Skeletal muscle tissue (tissue), 3 donors: ENCODE measurements at regions not wholly inside any gene's neighbourhood (a gene's known extent, or its start where the extent isn't known, plus 50 kb on each side); places are given as distances from the start of the nearest gene placed in this dataset.

Experiments used
- H3K27ac ChIP-seq: one replicate; pipeline ENCODE4 v1.7.0; 2013; ENCODE audit warnings: mild to moderate bottlenecking, low read depth, low read length, inconsistent platforms
- H3K27me3 ChIP-seq, 3 donors: one replicate each; pipeline ENCODE4 v1.7.0; 2013; ENCODE audit warnings: low read length in 3 of 3; ENCODE audit not compliant: control insufficient read depth in 3 of 3, insufficient read depth in 3 of 3
- H3K36me3 ChIP-seq, 3 donors: one replicate each; pipeline ENCODE4 v1.7.0; 2013; ENCODE audit warnings: low read length in 3 of 3; ENCODE audit not compliant: control insufficient read depth in 3 of 3, insufficient read depth in 3 of 3
- H3K4me1 ChIP-seq, 3 donors: one replicate each; pipeline ENCODE4 v1.7.0; 2013; ENCODE audit warnings: low read length in 3 of 3, mild to moderate bottlenecking in 3 of 3; ENCODE audit not compliant: control insufficient read depth in 3 of 3, insufficient read depth in 3 of 3
- H3K4me3 ChIP-seq, 3 donors: one replicate each; pipeline ENCODE4 v1.7.0; 2013; ENCODE audit warnings: low read length in 3 of 3
- H3K9ac ChIP-seq, 3 donors: one replicate each; pipeline ENCODE4 v1.7.0; 2013; ENCODE audit warnings: low read length in 3 of 3, mild to moderate bottlenecking in 3 of 3, moderate library complexity in 2 of 3, low read depth in 1 of 3
- H3K9me3 ChIP-seq, 3 donors: one replicate each; pipeline ENCODE4 v1.7.0; 2013; ENCODE audit warnings: low read length in 3 of 3; ENCODE audit not compliant: control insufficient read depth in 3 of 3
- donor health status: Osteomylitis.

DNA sequence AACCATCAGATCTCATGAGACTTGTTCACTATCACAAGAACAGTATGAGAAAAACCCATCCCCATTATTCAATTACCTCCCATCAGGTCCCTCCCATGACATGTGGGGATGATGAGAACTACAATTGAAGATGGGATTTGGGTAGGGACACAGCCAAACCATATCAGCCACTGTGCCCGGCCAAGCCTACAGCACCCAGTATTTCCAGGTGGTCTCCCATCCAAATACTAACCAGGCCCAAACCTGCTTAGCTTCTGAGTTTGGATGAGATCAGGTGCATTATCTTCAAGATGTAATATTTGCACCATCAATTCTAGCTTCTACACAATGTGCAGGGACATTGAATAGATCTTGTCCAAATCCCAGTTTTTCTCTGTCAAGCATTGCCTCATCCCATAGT, 196.9 kb downstream of the BAMBI start:
- Histone ChIP-seq H3K9ac (no peak overlapping the region), H3K36me3 (no peaks in the 10 kb centered on the region), H3K27me3 (no peaks in the 10 kb centered on the region), H3K27ac (no peak overlapping the region), H3K4me1 (no peaks in the 10 kb centered on the region), H3K9me3 (no peaks in the 10 kb centered on the region), H3K4me3 (no peak overlapping the region)

DNA sequence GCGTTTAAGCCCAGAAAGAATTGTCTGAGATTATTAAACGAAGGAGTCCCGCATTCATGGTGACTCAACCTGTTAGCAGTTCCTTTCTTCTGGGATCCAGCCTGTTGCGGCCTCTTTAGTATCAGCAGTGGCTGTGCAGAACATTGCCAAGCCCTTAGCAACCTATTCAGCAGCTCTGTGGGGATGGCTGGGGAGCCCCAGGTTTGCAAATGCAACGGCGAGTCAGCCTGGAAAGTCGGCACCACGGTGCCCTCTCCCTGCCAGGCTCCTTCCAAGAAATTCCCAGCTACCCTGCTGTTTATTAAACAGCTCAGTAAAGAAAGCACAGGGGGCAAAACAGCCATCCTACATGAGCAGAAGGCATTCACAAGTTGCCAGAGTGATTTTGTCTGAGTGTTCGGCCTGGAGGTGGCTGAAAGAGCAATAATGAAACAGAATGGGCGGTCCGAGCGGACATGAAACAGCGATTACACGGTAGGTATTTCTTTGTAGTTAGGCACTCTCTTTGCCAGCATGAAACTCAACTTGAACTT, 198.3 kb downstream of the BAMBI start:
- no peaks in the 10 kb centered on the region for H3K27me3 ChIP-seq
- H3K9ac ChIP-seq: no peak overlapping the region
- H3K36me3 ChIP-seq: no peaks in the 10 kb centered on the region
- no peaks in the 10 kb centered on the region for H3K9me3 ChIP-seq
- H3K4me3 ChIP-seq: no peak overlapping the region
- H3K27ac ChIP-seq: no peak overlapping the region
- peaks cover 5 to 9% (median 8%) of the 10 kb centered on the region in 3 donors for H3K4me1 ChIP-seq

DNA sequence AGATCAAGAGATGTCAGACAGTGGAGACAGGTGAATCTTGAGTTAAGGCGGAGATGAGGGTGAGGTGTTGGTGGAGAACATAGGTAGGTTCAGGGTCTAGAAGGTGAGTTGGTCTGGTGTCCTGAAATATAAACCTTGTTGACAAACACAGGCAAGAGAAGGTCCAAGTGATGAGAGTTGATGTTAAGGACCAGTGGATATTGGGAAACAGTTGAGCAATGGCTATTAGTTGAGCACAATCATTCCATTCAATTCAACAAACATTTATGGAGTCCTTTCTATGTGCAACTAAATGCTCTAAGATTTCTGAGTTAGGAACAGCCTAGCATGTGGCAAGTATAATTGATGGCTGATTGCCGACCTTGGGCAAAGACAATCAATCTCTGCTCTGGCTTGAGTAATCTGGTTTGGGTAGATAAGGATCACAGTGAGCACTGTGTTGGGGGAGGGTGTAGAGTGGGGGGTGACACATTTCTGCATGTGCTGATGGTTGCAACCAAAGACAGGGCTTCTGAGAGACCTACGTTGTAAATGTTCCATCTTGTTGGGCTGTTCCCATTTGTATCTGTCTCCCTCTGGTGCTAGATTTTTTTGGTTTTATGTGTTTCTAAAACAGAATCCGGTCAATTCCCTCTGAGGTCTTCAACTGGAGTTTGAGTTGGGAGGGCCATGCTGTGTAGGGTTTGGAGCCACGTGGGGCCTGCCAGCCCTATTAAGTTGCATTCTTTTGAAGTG, 201.1 kb downstream of the BAMBI start:
- no peaks in the 10 kb centered on the region for H3K36me3 ChIP-seq
- H3K9me3 ChIP-seq: no peaks in the 10 kb centered on the region
- no peak overlapping the region for H3K27ac ChIP-seq
- no peaks in the 10 kb centered on the region for H3K27me3 ChIP-seq
- no peak overlapping the region for H3K9ac ChIP-seq
- no peak overlapping the region for H3K4me3 ChIP-seq
- peaks cover 5 to 9% (median 8%) of the 10 kb centered on the region in 3 donors for H3K4me1 ChIP-seq

DNA sequence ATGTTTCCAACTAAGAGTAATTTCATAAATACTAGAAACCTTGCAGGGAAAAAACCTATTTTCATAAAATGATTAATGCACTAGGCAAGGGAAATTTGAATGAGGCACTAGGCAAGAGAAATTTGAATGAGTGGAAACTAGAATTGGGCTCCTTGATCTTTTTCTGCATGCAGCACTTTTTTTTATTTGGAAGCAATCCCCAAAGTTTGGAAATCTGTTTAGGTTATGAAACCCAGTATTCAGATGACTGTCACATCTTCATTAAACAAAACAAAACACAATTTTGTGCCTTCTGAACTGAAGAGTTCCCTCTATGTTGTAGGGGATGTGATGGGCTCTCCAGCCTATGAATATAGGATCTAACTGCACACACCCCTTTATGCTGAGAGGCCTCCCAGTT, 201.9 kb downstream of the BAMBI start:
- peaks cover 5 to 9% (median 8%) of the 10 kb centered on the region in 3 donors for H3K4me1 ChIP-seq
- H3K4me3 ChIP-seq: no peak overlapping the region
- no peaks in the 10 kb centered on the region for H3K36me3 ChIP-seq
- H3K27me3 ChIP-seq: no peaks in the 10 kb centered on the region
- no peak overlapping the region for H3K27ac ChIP-seq
- H3K9me3 ChIP-seq: no peaks in the 10 kb centered on the region
- H3K9ac ChIP-seq: no peak overlapping the region

DNA sequence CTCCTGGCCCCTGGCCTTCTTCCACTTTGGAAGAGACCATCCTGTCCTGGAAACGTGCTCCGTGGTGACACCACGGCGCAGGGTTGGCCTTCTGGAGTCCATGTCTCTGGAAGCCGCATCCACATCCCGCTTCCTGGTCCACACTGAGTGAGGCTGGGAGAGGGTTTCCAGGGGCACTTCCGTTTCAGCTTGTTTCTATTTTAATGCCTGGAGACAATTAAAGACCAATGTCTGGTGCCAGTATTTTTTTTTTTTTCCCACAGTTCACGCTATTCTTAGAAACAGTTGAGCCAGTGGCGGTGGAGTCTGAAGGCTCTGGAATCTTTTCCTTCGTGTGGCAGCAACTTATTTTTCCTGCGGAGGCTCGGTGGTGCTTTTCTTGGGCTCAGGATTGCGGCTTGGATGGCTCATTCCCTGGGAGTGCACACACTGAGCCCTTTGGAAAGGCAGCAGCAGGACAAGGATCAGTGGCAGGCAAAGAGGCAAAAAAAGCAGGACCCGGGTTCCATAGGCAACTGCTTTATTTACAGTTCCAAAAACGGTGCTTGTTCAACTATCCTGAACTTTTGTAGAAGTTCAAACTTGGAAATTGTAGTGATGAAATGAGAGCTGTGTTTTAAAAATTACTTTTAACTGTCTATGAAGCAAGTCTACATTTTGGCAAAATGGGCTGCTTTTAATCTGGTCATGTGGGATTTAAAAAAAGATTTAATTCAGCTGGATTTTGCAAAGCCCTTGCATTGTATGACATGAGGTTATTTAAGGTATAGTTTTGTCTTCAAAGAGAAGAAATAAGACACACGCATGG, 202.8 kb downstream of the BAMBI start:
- H3K27ac ChIP-seq: peak overlapping the region; percentile 32
- H3K27me3 ChIP-seq: no peaks in the 10 kb centered on the region
- no peaks in the 10 kb centered on the region for H3K36me3 ChIP-seq
- peak overlapping the region; percentile 40 to 68 (median 52) for H3K9ac ChIP-seq
- peaks cover 5 to 9% (median 8%) of the 10 kb centered on the region in 3 donors for H3K4me1 ChIP-seq
- H3K9me3 ChIP-seq: no peaks in the 10 kb centered on the region
- H3K4me3 ChIP-seq: peak overlapping the region; percentile 40 to 54 (median 45)

DNA sequence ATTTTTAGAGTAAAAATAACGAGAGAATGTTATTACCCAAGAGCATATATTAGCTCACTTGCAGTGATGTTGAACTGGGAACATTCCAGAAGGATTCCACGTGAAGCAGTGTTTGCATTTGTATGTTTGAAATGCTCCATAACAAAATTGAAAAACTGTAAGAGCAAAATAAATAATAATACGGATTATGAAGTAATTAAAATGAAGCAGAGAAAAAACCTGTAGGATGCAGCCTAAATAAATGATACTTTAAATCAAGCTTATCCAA, 203.3 kb downstream of the BAMBI start:
- no peaks in the 10 kb centered on the region for H3K36me3 ChIP-seq
- no peaks in the 10 kb centered on the region for H3K9me3 ChIP-seq
- H3K4me3 ChIP-seq: no peak overlapping the region
- H3K4me1 ChIP-seq: peaks cover 5 to 9% (median 8%) of the 10 kb centered on the region in 3 donors
- no peak overlapping the region for H3K27ac ChIP-seq
- H3K9ac ChIP-seq: no peak overlapping the region
- no peaks in the 10 kb centered on the region for H3K27me3 ChIP-seq

DNA sequence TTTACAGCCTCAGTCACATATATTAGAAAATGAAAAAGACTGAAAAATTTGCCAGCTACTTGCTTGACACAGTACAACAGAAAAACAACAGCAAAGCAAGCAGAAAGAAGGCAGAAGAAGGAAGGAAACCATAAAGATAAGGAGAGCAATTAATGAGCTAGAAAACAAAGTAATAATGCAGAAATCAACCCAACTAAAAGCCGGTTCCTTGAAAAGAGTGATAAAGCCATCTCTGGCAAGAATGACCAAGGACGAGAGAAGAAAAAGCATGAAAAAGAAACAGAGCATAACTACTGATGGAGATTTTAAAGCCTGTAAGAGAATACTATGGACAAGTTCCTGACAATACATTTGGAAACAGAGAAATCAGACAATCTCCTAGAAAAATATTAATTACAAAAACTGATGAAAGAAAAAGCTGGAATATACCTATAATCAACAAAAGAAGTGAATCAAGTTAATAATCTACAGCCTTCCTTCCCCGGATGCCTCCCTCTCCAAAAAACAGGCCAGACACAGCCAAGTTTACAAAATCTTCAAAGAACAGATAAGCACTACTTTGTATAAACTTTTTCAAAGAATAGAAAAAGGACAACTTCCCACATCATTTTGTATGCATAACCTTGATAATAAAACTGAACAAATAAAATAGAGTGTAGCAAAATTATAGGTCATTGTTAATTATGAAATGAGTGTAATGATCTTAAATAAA, 204.0 kb downstream of the BAMBI start:
- Histone ChIP-seq H3K27me3 (no peaks in the 10 kb centered on the region), H3K36me3 (no peaks in the 10 kb centered on the region), H3K4me3 (no peak overlapping the region), H3K4me1 (peaks cover 5 to 9% (median 8%) of the 10 kb centered on the region in 3 donors), H3K9me3 (no peaks in the 10 kb centered on the region), H3K27ac (no peak overlapping the region), H3K9ac (no peak overlapping the region)

DNA sequence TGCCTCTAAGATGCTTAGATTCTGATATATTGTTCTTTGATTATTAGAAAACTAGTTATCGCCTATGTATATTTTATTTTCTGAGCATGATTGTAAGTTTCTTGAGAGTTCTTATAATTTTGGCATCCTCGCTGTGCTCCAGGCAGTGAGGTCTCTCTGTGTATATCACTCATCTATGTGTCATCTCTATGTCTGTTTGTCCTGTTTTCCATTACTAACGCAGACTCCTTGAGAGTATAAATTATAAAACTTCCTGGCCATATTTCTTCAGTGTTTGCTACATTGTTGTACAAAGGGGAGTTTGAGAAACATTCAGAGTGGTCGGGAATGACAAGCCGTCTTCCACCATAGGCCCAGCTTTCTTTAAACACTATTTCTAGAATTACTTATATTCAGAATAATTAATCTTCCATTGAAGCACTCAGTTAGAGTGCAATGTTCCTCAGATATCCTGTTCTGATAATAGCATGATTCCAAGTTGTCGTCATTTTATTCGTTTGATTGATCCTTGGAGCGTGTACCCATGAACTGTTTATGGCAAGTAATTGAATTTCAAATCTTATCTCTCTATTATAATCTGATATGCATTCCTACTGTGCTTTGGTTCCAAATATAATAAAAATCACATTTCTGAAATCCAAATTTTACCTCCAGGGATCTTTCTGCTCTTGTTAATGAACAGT, 206.6 kb downstream of the BAMBI start:
- Histone ChIP-seq H3K9me3 (no peaks in the 10 kb centered on the region), H3K4me3 (no peak overlapping the region), H3K36me3 (no peaks in the 10 kb centered on the region), H3K27ac (no peak overlapping the region), H3K9ac (no peak overlapping the region), H3K27me3 (no peaks in the 10 kb centered on the region), H3K4me1 (peaks cover 5 to 9% (median 8%) of the 10 kb centered on the region in 3 donors)

DNA sequence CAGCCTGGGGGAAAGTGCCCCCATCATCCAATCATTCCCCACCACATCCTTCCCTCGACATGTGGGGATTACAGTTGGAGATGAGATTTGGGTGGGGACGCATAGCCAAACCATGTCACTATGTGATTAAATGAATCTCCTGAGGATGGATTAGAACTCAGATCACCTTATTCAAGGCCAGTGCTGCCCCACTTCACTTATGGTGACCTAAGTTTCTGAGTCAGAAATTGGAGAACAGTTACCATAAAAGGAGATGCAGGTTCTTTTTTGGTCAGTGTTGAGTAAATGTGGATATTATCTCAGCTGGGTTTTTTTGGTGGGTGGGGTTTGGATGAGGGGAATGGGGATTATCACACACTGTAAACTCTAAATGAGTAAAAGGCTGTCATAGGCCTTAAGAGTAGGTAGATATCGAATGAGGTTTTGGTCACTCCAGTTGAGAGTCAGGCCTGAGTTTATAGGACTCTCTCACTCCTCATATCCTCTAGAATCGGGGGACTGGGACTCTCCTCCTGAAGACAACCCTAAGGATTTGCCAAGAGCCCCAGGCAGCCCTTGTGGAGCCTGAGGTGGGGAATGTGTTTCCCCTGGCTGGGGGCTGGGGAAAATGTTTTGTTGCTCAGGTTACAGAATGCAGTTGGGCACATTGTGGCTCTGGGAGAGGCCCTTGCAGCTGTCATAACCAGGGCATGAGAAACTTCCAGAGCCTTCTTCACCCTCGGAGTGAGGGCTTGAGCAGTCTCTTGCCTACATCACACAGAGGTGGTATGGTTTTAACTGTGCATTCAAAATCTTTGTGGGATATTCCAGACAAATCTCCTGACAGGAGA, 213.0 kb downstream of the BAMBI start:
- no peaks in the 10 kb centered on the region for H3K27me3 ChIP-seq
- H3K9me3 ChIP-seq: no peaks in the 10 kb centered on the region
- no peak overlapping the region for H3K9ac ChIP-seq
- H3K4me3 ChIP-seq: no peak overlapping the region
- H3K27ac ChIP-seq: no peak overlapping the region
- H3K36me3 ChIP-seq: no peaks in the 10 kb centered on the region
- H3K4me1 ChIP-seq: no peaks in the 10 kb centered on the region
